ENCODE measurements at regions not wholly inside any gene's neighbourhood (a gene's known extent, or its start where the extent isn't known, plus 50 kb on each side); places are given as distances from the start of the nearest gene placed in this dataset.

DNA sequence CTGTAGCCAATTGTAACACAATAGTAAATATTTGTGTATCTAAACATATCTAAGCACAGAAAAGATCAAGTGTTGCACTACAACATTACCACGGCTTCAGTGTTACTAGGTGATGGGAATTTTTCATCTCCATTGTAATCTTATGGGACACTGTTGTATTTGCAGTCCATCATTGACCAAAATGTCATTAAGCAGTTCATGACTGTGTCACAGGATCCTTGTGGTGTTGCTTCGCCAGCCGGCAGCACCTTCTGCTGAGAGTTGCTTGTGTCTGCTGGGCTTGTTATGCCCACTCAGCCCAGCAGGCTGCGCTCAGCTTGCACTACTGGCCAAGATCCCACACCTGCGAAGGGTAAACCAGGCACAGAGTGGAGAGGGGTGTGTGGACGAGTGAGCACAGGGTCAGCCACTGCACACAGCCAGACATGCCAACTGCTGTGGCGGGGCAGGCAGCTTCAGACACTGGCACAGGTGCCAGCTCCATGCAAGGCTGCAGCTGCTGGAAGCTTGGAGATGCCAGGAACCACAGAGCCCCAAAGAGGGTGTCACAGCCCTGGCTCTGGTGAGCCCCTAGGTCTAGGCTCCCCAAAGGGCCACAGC lies 273.7 kb downstream of the CETN3 start:
- Histone ChIP-seq H3K9me3 (no peaks in the 10 kb centered on the region), H3K4me1 (no peaks in the 10 kb centered on the region), H3K36me3 (no peaks in the 10 kb centered on the region), H3K27me3 (no peaks in the 10 kb centered on the region), H3K27ac (no peak overlapping the region), H3K4me3 (no peak overlapping the region)
- TF ChIP-seq CTCF (IDR thresholded peaks at IDR 0.05), result no peak
- TF ChIP-seq POLR2A (IDR thresholded peaks at IDR 0.05), result no peak
- DNase-seq, result no peak
- intact Hi-C loops (cut with DNase I), result no loop called here
- WGBS, 2 donors, result 82 to 98% methylated on average over 1 to 4 of the region's 7 CpGs

DNA sequence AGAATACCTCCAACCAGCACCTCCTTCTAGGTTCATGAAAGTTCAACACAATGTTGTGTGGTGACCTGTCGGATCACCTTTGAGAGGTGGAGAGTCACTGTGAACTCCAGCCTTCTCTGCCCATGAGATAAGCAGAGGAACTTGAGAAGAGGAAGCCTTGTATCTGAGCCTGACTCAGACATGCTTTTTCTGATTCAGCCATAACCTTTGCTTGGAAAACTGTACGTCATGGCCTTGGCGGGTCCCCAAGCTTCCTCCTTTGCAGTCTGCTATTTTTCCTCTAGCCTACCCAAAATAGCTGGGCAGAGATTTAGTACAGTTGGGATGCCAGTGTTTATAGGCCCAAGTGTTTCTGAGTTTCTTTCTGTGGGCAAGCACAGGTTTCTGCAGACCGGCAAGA lies 274.7 kb downstream of the CETN3 start:
- TF ChIP-seq POLR2A (IDR thresholded peaks at IDR 0.05), result no peak
- no peak for TF ChIP-seq CTCF (IDR thresholded peaks at IDR 0.05)
- no peaks in the 10 kb centered on the region for H3K36me3 ChIP-seq
- intact Hi-C loops (cut with DNase I), result no loop called here
- H3K27me3 ChIP-seq, result no peaks in the 10 kb centered on the region
- no peak overlapping the region for H3K4me3 ChIP-seq
- no peak overlapping the region for H3K27ac ChIP-seq
- H3K4me1 ChIP-seq, result no peaks in the 10 kb centered on the region
- no peak for DNase-seq
- no peaks in the 10 kb centered on the region for H3K9me3 ChIP-seq
- WGBS, 2 donors, result 58 to 80% methylated on average over 4 of the region's 4 CpGs

DNA sequence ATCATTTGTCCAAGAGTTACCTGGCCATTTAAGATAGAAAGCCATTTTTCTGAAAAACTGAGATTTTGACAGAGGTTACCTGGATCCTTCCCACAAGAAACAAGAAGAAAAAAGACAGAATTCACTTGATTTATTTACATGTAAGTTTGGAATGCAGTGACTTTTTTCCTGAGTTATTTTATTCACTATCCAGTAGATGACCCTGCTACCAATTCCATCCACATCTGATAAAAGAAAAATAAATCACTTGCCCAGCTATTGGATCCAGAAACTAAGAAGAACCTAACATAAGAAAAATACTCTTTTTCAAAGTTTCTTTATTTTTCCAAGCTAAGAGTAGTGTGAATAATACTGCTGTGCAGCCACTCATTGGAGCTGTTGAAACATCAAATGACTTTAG lies 275.2 kb downstream of the CETN3 start:
- Histone ChIP-seq H3K4me1 (no peaks in the 10 kb centered on the region), H3K27ac (no peak overlapping the region), H3K36me3 (no peaks in the 10 kb centered on the region), H3K4me3 (no peak overlapping the region), H3K27me3 (no peaks in the 10 kb centered on the region), H3K9me3 (no peaks in the 10 kb centered on the region)
- DNase-seq, result no peak
- TF ChIP-seq CTCF (IDR thresholded peaks at IDR 0.05) (no peak), POLR2A (IDR thresholded peaks at IDR 0.05) (no peak)
- intact Hi-C loops (cut with DNase I), result no loop called here

- Histone ChIP-seq H3K4me3 (no peak overlapping the region), H3K27me3 (no peaks in the 10 kb centered on the region), H3K27ac (no peak overlapping the region), H3K4me1 (no peaks in the 10 kb centered on the region), H3K36me3 (no peaks in the 10 kb centered on the region), H3K9me3 (no peaks in the 10 kb centered on the region)
- no peak for DNase-seq
- 38 to 39% methylated on average over 2 of the region's 2 CpGs for WGBS, 2 donors
- intact Hi-C loops (cut with DNase I), result no loop called here
- no peak for TF ChIP-seq CTCF (IDR thresholded peaks at IDR 0.05)
- TF ChIP-seq POLR2A (IDR thresholded peaks at IDR 0.05), result no peak
Observed at GRCh38 chr5:90133941-90134340, 275.6 kb downstream of the CETN3 start.

- Histone ChIP-seq H3K9me3 (no peaks in the 10 kb centered on the region), H3K4me3 (no peak overlapping the region), H3K27ac (no peak overlapping the region), H3K27me3 (no peaks in the 10 kb centered on the region), H3K4me1 (no peaks in the 10 kb centered on the region), H3K36me3 (no peaks in the 10 kb centered on the region)
- no peak for TF ChIP-seq CTCF (IDR thresholded peaks at IDR 0.05)
- TF ChIP-seq POLR2A (IDR thresholded peaks at IDR 0.05), result no peak
- intact Hi-C loops (cut with DNase I), result no loop called here
- no peak for DNase-seq
- 21 to 47% methylated on average over 1 of the region's 1 CpG for WGBS, 2 donors
Observed at GRCh38 chr5:90131383-90132133, 278.0 kb downstream of the CETN3 start.
